ENCODE measurements at regions not wholly inside any gene's neighbourhood (a gene's known extent, or its start where the extent isn't known, plus 50 kb on each side); places are given as distances from the start of the nearest gene placed in this dataset.

GRCh38 chr16:50942143-50942542 is 200.3 kb downstream of the CYLD start:
- TF ChIP-seq CTCF (IDR thresholded peaks at IDR 0.05; ENCODE audit: insufficient read depth, low read depth, low read length), result no peak
- TF ChIP-seq EZH2 (IDR thresholded peaks at IDR 0.05; ENCODE audit: insufficient read depth, low read length), result no peak
